Lower leg skin (tissue), 3 donors: ENCODE measurements at regions not wholly inside any gene's neighbourhood (a gene's known extent, or its start where the extent isn't known, plus 50 kb on each side); places are given as distances from the start of the nearest gene placed in this dataset.
"Not testable (repeated sequence)": the region's sequence is repeated elsewhere in the genome, so short reads cannot be mapped to it uniquely, and the experiment has no call there.

Source experiments
- CTCF ChIP-seq, 3 donors: fragments of 450-650 bp; IDR thresholded peaks; one replicate each; pipeline ENCODE4 v1.5.1; 2016; ENCODE audit warnings: antibody characterized with exemption in 3 of 3, mild to moderate bottlenecking in 3 of 3, moderate library complexity in 2 of 3
- POLR2A ChIP-seq, 2 donors: fragments of 450-650 bp; IDR thresholded peaks; one replicate each; pipeline ENCODE4 v1.6.1; 2016 to 2017; ENCODE audit warnings: antibody characterized with exemption in 2 of 2, mild to moderate bottlenecking in 1 of 2, moderate library complexity in 1 of 2

GRCh38 chr18:14222354-14223221 lies 90.4 kb upstream of the ZNF519 start:
- TF ChIP-seq CTCF, POLR2A (IDR thresholded peaks at IDR 0.05): not testable (repeated sequence)
